Hematopoietic multipotent progenitor cell treated with erythropoietin and hydrocortisone succinate and interleukin-3 and kit ligand, for 6 days (in vitro differentiated cells): ENCODE measurements at regions not wholly inside any gene's neighbourhood (a gene's known extent, or its start where the extent isn't known, plus 50 kb on each side); places are given as distances from the start of the nearest gene placed in this dataset.

Experiments
- DNase-seq: peaks from one replicate; pipeline ENCODE4 v3.0.0-alpha.2; 2015

GRCh38 chr18:51654488-51655326, 457.2 kb upstream of the MEX3C start:
- DNase-seq: no peak

- DNase-seq: no peak
These were observed 457.8 kb upstream of the MEX3C start for GRCh38 chr18:51655327-51655698.

- no peak for DNase-seq
These were observed 458.8 kb upstream of the MEX3C start for GRCh38 chr18:51656249-51656648.

GRCh38 chr18:51658436-51658835, 461.0 kb upstream of the MEX3C start:
- no peak for DNase-seq

GRCh38 chr18:51659781-51660180, 462.3 kb upstream of the MEX3C start:
- no peak for DNase-seq

- no peak for DNase-seq
These were observed 462.8 kb upstream of the MEX3C start for GRCh38 chr18:51660188-51660715.

GRCh38 chr18:51664236-51664635, 466.8 kb upstream of the MEX3C start:
- no peak for DNase-seq

- DNase-seq: no peak
These were observed 469.3 kb upstream of the MEX3C start for GRCh38 chr18:51666763-51667191.

GRCh38 chr18:51668101-51668500, 470.6 kb upstream of the MEX3C start:
- DNase-seq: peak; percentile 75

- DNase-seq: no peak
These were observed 471.1 kb upstream of the MEX3C start for GRCh38 chr18:51668607-51669006.

- no peak for DNase-seq
These were observed 489.1 kb upstream of the MEX3C start for GRCh38 chr18:51686590-51686989.

GRCh38 chr18:51687845-51688585, 490.5 kb upstream of the MEX3C start:
- DNase-seq: no peak

- DNase-seq: no peak
These were observed 495.1 kb upstream of the MEX3C start for GRCh38 chr18:51692612-51693011.

- DNase-seq: no peak
These were observed 513.9 kb upstream of the MEX3C start for GRCh38 chr18:51711298-51711889.

GRCh38 chr18:51712821-51713220, 515.3 kb upstream of the MEX3C start:
- no peak for DNase-seq

- no peak for DNase-seq
These were observed 518.8 kb upstream of the MEX3C start for GRCh38 chr18:51716277-51716676.

- DNase-seq: no peak
These were observed 523.9 kb upstream of the MEX3C start for GRCh38 chr18:51721388-51721787.

GRCh38 chr18:51721996-51722395, 524.5 kb upstream of the MEX3C start:
- DNase-seq: no peak

- DNase-seq: no peak
These were observed 527.6 kb upstream of the MEX3C start for GRCh38 chr18:51724790-51725721.

GRCh38 chr18:51726614-51727013, 529.1 kb upstream of the MEX3C start:
- no peak for DNase-seq

- DNase-seq: no peak
These were observed 530.3 kb upstream of the MEX3C start for GRCh38 chr18:51727780-51728179.

- DNase-seq: no peak
These were observed 533.6 kb upstream of the MEX3C start for GRCh38 chr18:51731070-51731469.
